Adrenal gland (tissue), 9 donors: ENCODE measurements at regions not wholly inside any gene's neighbourhood (a gene's known extent, or its start where the extent isn't known, plus 50 kb on each side); places are given as distances from the start of the nearest gene placed in this dataset.

ENCODE experiments used
- DNase-seq, 7 donors: peaks; one replicate each; pipeline ENCODE4 v3.0.0-alpha.2; 2019 to 2020
- H3K27ac ChIP-seq, 5 donors: fragments of 200-600 bp; sonication (generic) in 4 of 5; 1 replicate in 3 of 5; 2 replicates in 2 of 5; pipeline versions ENCODE4 v1.5.1 to v1.8.0; 2016 to 2020; ENCODE audit warnings: mild to moderate bottlenecking in 1 of 5
- H3K27me3 ChIP-seq: fragments of 200-600 bp; 2 replicates; pipeline ENCODE4 v1.8.0; 2021
- H3K36me3 ChIP-seq, 2 donors: fragments of 200-600 bp; replicated peaks in 1 of 2; 1 replicate in 1 of 2; 2 replicates in 1 of 2; pipeline versions ENCODE4 v1.5.1 to v1.8.0; 2018 to 2022
- H3K4me1 ChIP-seq, 2 donors: fragments of 200-600 bp; replicated peaks in 1 of 2; 1 replicate in 1 of 2; 2 replicates in 1 of 2; pipeline versions ENCODE4 v1.5.1 to v1.8.0; 2018 to 2021
- H3K4me3 ChIP-seq, 4 donors: fragments of 200-600 bp; sonication (generic) in 3 of 4; one replicate each; pipeline ENCODE4 v1.5.1; 2016 to 2018
- H3K9me3 ChIP-seq, 3 donors: fragments of 200-600 bp; sonication (generic) in 1 of 3; replicated peaks in 1 of 3; 1 replicate in 2 of 3; 2 replicates in 1 of 3; pipeline versions ENCODE4 v1.5.1 to v1.8.0; 2016 to 2021
- POLR2A ChIP-seq, 2 donors: fragments of 450-650 bp; IDR thresholded peaks; one replicate each; pipeline ENCODE4 v1.6.1; 2017; ENCODE audit warnings: antibody characterized with exemption in 2 of 2, mild to moderate bottlenecking in 2 of 2, moderate library complexity in 1 of 2
- WGBS, 4 donors: extraction: QIAGEN DNeasy Blood & Tissue Kit in 2 of 4; methylation state at CpG; one replicate each; pipeline versions ENCODE4 v1.1.5 to v1.1.7; 2013 to 2017; 5-methylcytosine and 5-hydroxymethylcytosine counted together
- intact Hi-C, 2 donors: fragments of 100-400 bp; cut with DNase I; formaldehyde crosslinking; loops; one replicate each; pipeline versions ENCODE4 v1.14.1 to v1.15.0; 2022 to 2023
- TF ChIP-seq, protein P1 (sequence below), 6 experiments: fragments of 450-650 bp in 4 of 6; fragments of 200-600 bp in 2 of 6; sonication (generic) in 1 of 6; IDR thresholded peaks; 1 replicate in 5 of 6; 2 replicates in 1 of 6; pipeline versions ENCODE4 v1.5.1 to v1.8.0; 2016 to 2021; ENCODE audit warnings: antibody characterized with exemption in 6 of 6, mild to moderate bottlenecking in 2 of 6, moderate library complexity in 1 of 6
- donor health status: healthy with polysubstance abuse.
- donor health status: Bipolar disorder and iron deficiency.
- donor health status: DM: yes; HTN: yes; CAD: no.
- donor health status: DM: no; HTN: no; CAD: no.
- donor health status: DM: no; HTN: no; CAD: no.

GRCh38 chr3:86605166-86605565 is 385.8 kb downstream of the VGLL3 start:
- H3K9me3 ChIP-seq = no peaks in the 10 kb centered on the region
- H3K4me3 ChIP-seq = no peak overlapping the region
- H3K27me3 ChIP-seq = no peaks in the 10 kb centered on the region
- intact Hi-C loops = no loop called here
- H3K27ac ChIP-seq = no peak overlapping the region
- TF ChIP-seq POLR2A (IDR thresholded peaks at IDR 0.05) = no peak
- TF ChIP-seq, protein P1, sequence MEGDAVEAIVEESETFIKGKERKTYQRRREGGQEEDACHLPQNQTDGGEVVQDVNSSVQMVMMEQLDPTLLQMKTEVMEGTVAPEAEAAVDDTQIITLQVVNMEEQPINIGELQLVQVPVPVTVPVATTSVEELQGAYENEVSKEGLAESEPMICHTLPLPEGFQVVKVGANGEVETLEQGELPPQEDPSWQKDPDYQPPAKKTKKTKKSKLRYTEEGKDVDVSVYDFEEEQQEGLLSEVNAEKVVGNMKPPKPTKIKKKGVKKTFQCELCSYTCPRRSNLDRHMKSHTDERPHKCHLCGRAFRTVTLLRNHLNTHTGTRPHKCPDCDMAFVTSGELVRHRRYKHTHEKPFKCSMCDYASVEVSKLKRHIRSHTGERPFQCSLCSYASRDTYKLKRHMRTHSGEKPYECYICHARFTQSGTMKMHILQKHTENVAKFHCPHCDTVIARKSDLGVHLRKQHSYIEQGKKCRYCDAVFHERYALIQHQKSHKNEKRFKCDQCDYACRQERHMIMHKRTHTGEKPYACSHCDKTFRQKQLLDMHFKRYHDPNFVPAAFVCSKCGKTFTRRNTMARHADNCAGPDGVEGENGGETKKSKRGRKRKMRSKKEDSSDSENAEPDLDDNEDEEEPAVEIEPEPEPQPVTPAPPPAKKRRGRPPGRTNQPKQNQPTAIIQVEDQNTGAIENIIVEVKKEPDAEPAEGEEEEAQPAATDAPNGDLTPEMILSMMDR (IDR thresholded peaks at IDR 0.05) = no peak
- no peak for DNase-seq
- H3K4me1 ChIP-seq = no peaks in the 10 kb centered on the region
- 43 to 57% (median 47%) methylated on average over 2 of the region's 2 CpGs for WGBS, 4 donors
- H3K36me3 ChIP-seq = no peaks in the 10 kb centered on the region

- Histone ChIP-seq H3K4me1 (no peaks in the 10 kb centered on the region), H3K27ac (no peak overlapping the region), H3K27me3 (no peaks in the 10 kb centered on the region), H3K4me3 (no peak overlapping the region), H3K9me3 (no peaks in the 10 kb centered on the region), H3K36me3 (no peaks in the 10 kb centered on the region)
- no peak for DNase-seq
- TF ChIP-seq POLR2A (IDR thresholded peaks at IDR 0.05) = no peak
- TF ChIP-seq, protein P1 (IDR thresholded peaks at IDR 0.05) = no peak
- intact Hi-C loops = no loop called here
- 57 to 67% (median 61%) methylated on average over 3 of the region's 3 CpGs for WGBS, 4 donors
Measured at GRCh38 chr3:86595696-86596095, 395.3 kb downstream of the VGLL3 start.

GRCh38 chr3:86594838-86595237 is 396.1 kb downstream of the VGLL3 start:
- WGBS, 4 donors = 30 to 36% (median 35%) methylated on average over 1 of the region's 1 CpG
- TF ChIP-seq, protein P1 (IDR thresholded peaks at IDR 0.05) = no peak
- no peak for TF ChIP-seq POLR2A (IDR thresholded peaks at IDR 0.05)
- Histone ChIP-seq H3K27ac (no peak overlapping the region), H3K4me1 (no peaks in the 10 kb centered on the region), H3K4me3 (no peak overlapping the region), H3K27me3 (no peaks in the 10 kb centered on the region), H3K9me3 (no peaks in the 10 kb centered on the region), H3K36me3 (no peaks in the 10 kb centered on the region)
- DNase-seq = no peak
- intact Hi-C loops = no loop called here

- intact Hi-C loops = no loop called here
- H3K4me3 ChIP-seq = no peak overlapping the region
- H3K9me3 ChIP-seq = no peaks in the 10 kb centered on the region
- WGBS, 4 donors = 50 to 86% (median 54%) methylated on average over 1 to 2 of the region's 2 CpGs
- no peak for TF ChIP-seq POLR2A (IDR thresholded peaks at IDR 0.05)
- TF ChIP-seq, protein P1 (IDR thresholded peaks at IDR 0.05) = no peak
- H3K27ac ChIP-seq = no peak overlapping the region
- no peak for DNase-seq
- no peaks in the 10 kb centered on the region for H3K4me1 ChIP-seq
- H3K27me3 ChIP-seq = no peaks in the 10 kb centered on the region
- no peaks in the 10 kb centered on the region for H3K36me3 ChIP-seq
Measured at GRCh38 chr3:86578071-86578470, 412.9 kb downstream of the VGLL3 start.
